OCI-LY1 (cell line): ENCODE measurements at regions not wholly inside any gene's neighbourhood (a gene's known extent, or its start where the extent isn't known, plus 50 kb on each side); places are given as distances from the start of the nearest gene placed in this dataset.

Experiments used
- H2AFZ ChIP-seq: fragments of 200-600 bp; sonication (generic), shearing (Covaris generic); 2 replicates; pipeline ENCODE4 v1.6.0; 2014; ENCODE audit warnings: antibody characterized with exemption, mild to moderate bottlenecking, low read length
- H3F3A ChIP-seq: fragments of 200-600 bp; sonication (generic), shearing (Covaris generic); 2 replicates; pipeline ENCODE4 v1.6.0; 2014; ENCODE audit warnings: mild to moderate bottlenecking, antibody characterized with exemption, low read length, moderate library complexity; ENCODE audit not compliant: insufficient read depth
- H3K27ac ChIP-seq: fragments of 200-600 bp; sonication (generic); 2 replicates; pipeline ENCODE4 v1.5.1; 2014; ENCODE audit warnings: low read length, mixed run types, mild to moderate bottlenecking, low read depth; ENCODE audit not compliant: poor library complexity, severe bottlenecking
- H3K27me3 ChIP-seq: fragments of 200-600 bp; sonication (generic); 2 replicates; pipeline ENCODE4 v1.6.0; 2014; ENCODE audit warnings: antibody characterized with exemption, mild to moderate bottlenecking, low read length, moderate library complexity; ENCODE audit not compliant: insufficient read depth
- H3K36me3 ChIP-seq: fragments of 200-600 bp; sonication (generic); 2 replicates; pipeline ENCODE4 v1.6.1; 2014; ENCODE audit warnings: mild to moderate bottlenecking, antibody characterized with exemption, low read length, moderate library complexity, mixed read lengths; ENCODE audit not compliant: insufficient read depth
- H3K4me1 ChIP-seq: fragments of 200-600 bp; sonication (generic); 2 replicates; pipeline ENCODE4 v1.5.1; 2014; ENCODE audit warnings: mild to moderate bottlenecking, low read length, moderate library complexity; ENCODE audit not compliant: insufficient read depth, severe bottlenecking
- H3K4me2 ChIP-seq: fragments of 200-600 bp; sonication (generic), shearing (Covaris generic); 2 replicates; pipeline ENCODE4 v1.6.1; 2014; ENCODE audit warnings: low read length
- H3K4me3 ChIP-seq: fragments of 200-600 bp; sonication (generic); 2 replicates; pipeline ENCODE4 v1.5.1; 2014; ENCODE audit warnings: low read length, low read depth, mild to moderate bottlenecking, mixed read lengths; ENCODE audit not compliant: poor library complexity, severe bottlenecking
- H3K79me2 ChIP-seq: fragments of 200-600 bp; shearing (Covaris generic); 2 replicates; pipeline ENCODE4 v1.6.1; 2016; ENCODE audit warnings: mixed run types, low read length, mixed read lengths; ENCODE audit not compliant: insufficient read depth
- H3K9ac ChIP-seq: fragments of 200-600 bp; sonication (generic), shearing (Covaris generic); 2 replicates; pipeline ENCODE4 v1.6.1; 2014; ENCODE audit warnings: mild to moderate bottlenecking, low read length, mixed read lengths
- H3K9me2 ChIP-seq: fragments of 200-600 bp; sonication (generic), shearing (Covaris generic); 2 replicates; pipeline ENCODE4 v1.6.1; 2014; ENCODE audit warnings: low read depth, mild to moderate bottlenecking, low read length, mixed read lengths
- H3K9me3 ChIP-seq: fragments of 200-600 bp; shearing (Covaris generic); 2 replicates; pipeline ENCODE4 v1.6.1; 2014; ENCODE audit warnings: low read length, mixed read lengths
- H4K20me1 ChIP-seq: fragments of 200-600 bp; sonication (generic), shearing (Covaris generic); 2 replicates; pipeline ENCODE4 v1.6.0; 2016; ENCODE audit warnings: mild to moderate bottlenecking, low read length; ENCODE audit not compliant: insufficient read depth
- EZH2 ChIP-seq: fragments of 200-600 bp; sonication (generic), shearing (Covaris generic); IDR thresholded peaks from 2 replicates; pipeline ENCODE4 v1.8.0; 2017; ENCODE audit warnings: borderline replicate concordance, mixed run types, mild to moderate bottlenecking, antibody characterized with exemption, low read length, moderate library complexity, mixed read lengths
- TF ChIP-seq, protein P1 (sequence below): fragments of 200-600 bp; sonication (generic), shearing (Covaris generic); IDR thresholded peaks from 2 replicates; pipeline ENCODE4 v1.5.1; 2017; ENCODE audit warnings: mild to moderate bottlenecking, antibody characterized with exemption, low read length, moderate library complexity, mixed read lengths

DNA sequence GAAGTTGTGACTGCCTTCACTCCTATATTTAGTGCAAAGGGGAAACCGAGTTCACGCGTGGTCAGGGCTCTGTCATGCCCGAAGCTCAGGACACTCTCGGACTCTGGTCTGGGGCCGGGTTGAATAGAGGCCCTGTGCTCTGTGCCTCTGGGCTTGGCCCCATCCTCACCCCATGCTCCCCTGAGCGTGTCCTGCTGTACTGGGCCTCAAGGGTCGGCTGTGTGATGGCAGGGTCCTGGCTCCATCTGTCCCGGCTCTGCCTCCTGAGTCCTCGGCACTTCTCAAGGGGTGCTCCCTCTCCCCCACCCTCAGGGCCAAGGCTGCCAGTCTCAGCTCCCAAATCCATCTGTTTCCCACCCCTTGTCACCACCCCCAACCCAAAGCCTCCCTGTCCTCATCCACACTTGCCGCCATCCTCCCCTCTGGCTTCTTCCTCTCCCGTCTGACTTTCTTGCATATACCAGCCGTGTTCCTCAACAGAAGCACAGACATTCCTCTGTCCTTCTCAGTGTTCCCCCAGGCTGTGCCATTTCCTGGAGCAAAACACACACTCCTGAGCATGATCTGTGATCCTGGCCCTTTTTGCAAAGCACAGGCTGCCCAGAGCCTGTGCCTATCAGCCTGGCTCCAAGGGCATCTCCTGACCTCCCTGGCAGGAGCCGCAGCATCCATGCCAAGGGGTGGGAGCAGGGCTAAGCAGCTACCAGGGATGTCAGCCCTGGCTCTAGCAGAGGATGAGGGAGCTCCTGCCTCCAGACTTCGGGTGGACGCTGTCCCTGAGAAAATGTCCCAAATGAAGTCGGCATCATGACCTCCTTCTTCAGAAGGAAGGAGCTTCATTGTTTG lies 64.2 kb upstream of the OTOS start:
- no peak overlapping the region for H3K9ac ChIP-seq
- no peaks in the 10 kb centered on the region for H3K36me3 ChIP-seq
- no peak overlapping the region for H2AFZ ChIP-seq
- H3K4me1 ChIP-seq: no peaks in the 10 kb centered on the region
- TF ChIP-seq, protein P1, sequence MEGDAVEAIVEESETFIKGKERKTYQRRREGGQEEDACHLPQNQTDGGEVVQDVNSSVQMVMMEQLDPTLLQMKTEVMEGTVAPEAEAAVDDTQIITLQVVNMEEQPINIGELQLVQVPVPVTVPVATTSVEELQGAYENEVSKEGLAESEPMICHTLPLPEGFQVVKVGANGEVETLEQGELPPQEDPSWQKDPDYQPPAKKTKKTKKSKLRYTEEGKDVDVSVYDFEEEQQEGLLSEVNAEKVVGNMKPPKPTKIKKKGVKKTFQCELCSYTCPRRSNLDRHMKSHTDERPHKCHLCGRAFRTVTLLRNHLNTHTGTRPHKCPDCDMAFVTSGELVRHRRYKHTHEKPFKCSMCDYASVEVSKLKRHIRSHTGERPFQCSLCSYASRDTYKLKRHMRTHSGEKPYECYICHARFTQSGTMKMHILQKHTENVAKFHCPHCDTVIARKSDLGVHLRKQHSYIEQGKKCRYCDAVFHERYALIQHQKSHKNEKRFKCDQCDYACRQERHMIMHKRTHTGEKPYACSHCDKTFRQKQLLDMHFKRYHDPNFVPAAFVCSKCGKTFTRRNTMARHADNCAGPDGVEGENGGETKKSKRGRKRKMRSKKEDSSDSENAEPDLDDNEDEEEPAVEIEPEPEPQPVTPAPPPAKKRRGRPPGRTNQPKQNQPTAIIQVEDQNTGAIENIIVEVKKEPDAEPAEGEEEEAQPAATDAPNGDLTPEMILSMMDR: no peak
- TF ChIP-seq EZH2: no peak
- H3F3A ChIP-seq: no peaks in the 10 kb centered on the region
- H3K4me3 ChIP-seq: no peak overlapping the region
- peaks cover 4% of the 10 kb centered on the region; the same call in 1 of the 2 replicates for H3K27me3 ChIP-seq
- H3K9me2 ChIP-seq: no peaks in the 10 kb centered on the region
- H4K20me1 ChIP-seq: no peaks in the 10 kb centered on the region
- no peaks in the 10 kb centered on the region for H3K9me3 ChIP-seq
- no peak overlapping the region for H3K27ac ChIP-seq
- no peak overlapping the region for H3K4me2 ChIP-seq
- H3K79me2 ChIP-seq: no peaks in the 10 kb centered on the region

DNA sequence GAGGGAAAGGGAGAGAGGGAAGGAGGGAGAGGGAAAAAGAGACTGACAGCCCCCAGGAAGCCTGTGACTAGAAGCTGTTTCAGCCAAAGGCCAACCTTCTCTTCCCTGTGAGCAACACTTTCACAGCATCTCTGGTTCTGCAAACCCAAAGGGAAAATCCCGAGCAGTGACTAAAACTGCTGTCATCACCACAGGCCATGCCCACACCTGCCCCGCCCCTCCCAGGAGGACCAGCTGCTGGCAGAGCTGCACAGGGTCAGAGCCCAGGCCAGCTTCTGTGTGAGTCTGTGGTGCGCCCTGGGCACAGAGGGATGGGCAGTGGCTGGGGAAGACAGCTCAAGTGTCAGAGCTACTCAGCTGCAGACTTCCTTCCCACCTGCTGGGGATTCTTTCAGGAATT lies 64.9 kb upstream of the OTOS start:
- H3K9me3 ChIP-seq: no peaks in the 10 kb centered on the region
- H4K20me1 ChIP-seq: no peaks in the 10 kb centered on the region
- H3K4me3 ChIP-seq: no peak overlapping the region
- no peak for TF ChIP-seq EZH2
- TF ChIP-seq, protein P1: no peak
- H3K36me3 ChIP-seq: no peaks in the 10 kb centered on the region
- H3K27me3 ChIP-seq: peaks cover 4% of the 10 kb centered on the region; the same call in 1 of the 2 replicates
- H3F3A ChIP-seq: no peaks in the 10 kb centered on the region
- H3K4me1 ChIP-seq: no peaks in the 10 kb centered on the region
- H3K27ac ChIP-seq: no peak overlapping the region
- no peaks in the 10 kb centered on the region for H3K9me2 ChIP-seq
- no peak overlapping the region for H2AFZ ChIP-seq
- no peak overlapping the region for H3K4me2 ChIP-seq
- no peak overlapping the region for H3K9ac ChIP-seq
- no peaks in the 10 kb centered on the region for H3K79me2 ChIP-seq

DNA sequence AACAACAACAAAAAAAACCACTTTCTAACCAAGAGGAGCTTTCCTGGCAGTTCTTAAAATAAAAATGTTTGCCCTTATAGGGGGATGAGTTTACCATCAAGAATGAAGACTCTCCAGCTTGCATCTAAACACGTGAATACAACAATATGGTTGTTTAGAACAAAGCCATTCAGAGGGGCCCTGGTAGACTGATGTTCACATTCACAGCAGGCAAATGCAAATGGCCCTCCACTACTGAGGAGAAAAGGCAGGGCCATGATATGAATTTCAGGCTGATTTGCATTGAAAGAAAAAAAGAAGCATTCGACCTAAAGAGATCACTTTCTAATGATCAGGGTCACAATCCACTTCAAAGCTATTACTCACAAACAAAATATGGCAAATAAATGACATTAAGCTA lies 65.3 kb upstream of the OTOS start:
- H3K4me2 ChIP-seq: no peak overlapping the region
- H4K20me1 ChIP-seq: no peaks in the 10 kb centered on the region
- H3K36me3 ChIP-seq: no peaks in the 10 kb centered on the region
- H2AFZ ChIP-seq: no peak overlapping the region
- no peaks in the 10 kb centered on the region for H3K9me3 ChIP-seq
- peaks cover 4% of the 10 kb centered on the region; the same call in 1 of the 2 replicates for H3K27me3 ChIP-seq
- H3K79me2 ChIP-seq: no peaks in the 10 kb centered on the region
- no peak overlapping the region for H3K4me3 ChIP-seq
- TF ChIP-seq, protein P1: no peak
- no peak for TF ChIP-seq EZH2
- H3K27ac ChIP-seq: no peak overlapping the region
- H3K9ac ChIP-seq: no peak overlapping the region
- H3K9me2 ChIP-seq: no peaks in the 10 kb centered on the region
- H3F3A ChIP-seq: no peaks in the 10 kb centered on the region
- H3K4me1 ChIP-seq: no peaks in the 10 kb centered on the region
